ENCODE measurements at regions not wholly inside any gene's neighbourhood (a gene's known extent, or its start where the extent isn't known, plus 50 kb on each side); places are given as distances from the start of the nearest gene placed in this dataset.

DNA sequence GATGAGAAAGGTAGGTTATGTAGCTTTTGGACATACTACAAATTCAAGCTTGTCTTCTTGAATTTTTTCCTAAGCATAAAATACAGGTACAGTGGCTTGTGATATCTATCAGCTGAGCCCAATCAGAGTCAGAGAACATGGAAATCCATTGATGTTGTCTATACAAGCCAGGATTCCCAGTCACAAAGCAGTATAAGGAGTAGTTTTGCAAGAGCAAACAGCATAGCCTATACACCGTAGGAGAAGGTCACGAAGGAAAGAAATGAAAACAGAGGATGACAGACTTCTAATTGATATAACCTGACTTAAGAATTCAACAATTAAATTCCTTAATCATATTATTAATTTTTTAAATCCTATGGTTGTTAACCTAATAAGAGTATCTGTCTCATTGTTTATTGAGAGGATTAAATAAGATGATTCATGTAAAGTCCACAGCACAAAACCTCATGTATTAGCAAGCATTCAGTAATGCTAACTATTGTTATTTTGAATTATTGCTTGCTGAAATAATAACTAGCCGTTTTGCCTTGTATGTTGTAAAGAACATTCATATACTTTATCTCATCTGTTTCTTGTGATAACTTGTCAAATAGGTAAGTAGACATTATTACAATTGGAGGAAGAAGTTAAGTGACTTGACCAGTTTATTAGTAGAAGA is 276.6 kb upstream of the ZPLD1 start:
- Mint-ChIP-seq H3K27me3 (ENCODE audit: unreplicated experiment) (no peaks in the 10 kb centered on the region), H3K27ac (ENCODE audit: unreplicated experiment) (no peak overlapping the region), H3K4me1 (ENCODE audit: unreplicated experiment) (no peaks in the 10 kb centered on the region), H3K9me3 (ENCODE audit: unreplicated experiment) (no peaks in the 10 kb centered on the region), H3K4me3 (ENCODE audit: unreplicated experiment) (no peak overlapping the region), H3K36me3 (ENCODE audit: low read depth, unreplicated experiment) (no peaks in the 10 kb centered on the region)
- DNase-seq (ENCODE audit: low spot score): no peak
- TF ChIP-seq CTCF (IDR thresholded peaks at IDR 0.05; ENCODE audit: unreplicated experiment): no peak

GRCh38 chr3:102159810-102160451 is 274.9 kb upstream of the ZPLD1 start:
- no peaks in the 10 kb centered on the region for H3K4me1 Mint-ChIP-seq (ENCODE audit: unreplicated experiment)
- H3K27me3 Mint-ChIP-seq (ENCODE audit: unreplicated experiment): no peaks in the 10 kb centered on the region
- no peaks in the 10 kb centered on the region for H3K9me3 Mint-ChIP-seq (ENCODE audit: unreplicated experiment)
- DNase-seq (ENCODE audit: low spot score): no peak
- TF ChIP-seq CTCF (IDR thresholded peaks at IDR 0.05; ENCODE audit: unreplicated experiment): no peak
- no peaks in the 10 kb centered on the region for H3K36me3 Mint-ChIP-seq (ENCODE audit: low read depth, unreplicated experiment)
- no peak overlapping the region for H3K4me3 Mint-ChIP-seq (ENCODE audit: unreplicated experiment)
- no peak overlapping the region for H3K27ac Mint-ChIP-seq (ENCODE audit: unreplicated experiment)

- H3K36me3 Mint-ChIP-seq (ENCODE audit: low read depth, unreplicated experiment): no peaks in the 10 kb centered on the region
- TF ChIP-seq CTCF (IDR thresholded peaks at IDR 0.05; ENCODE audit: unreplicated experiment): no peak
- DNase-seq (ENCODE audit: low spot score): no peak
- H3K27me3 Mint-ChIP-seq (ENCODE audit: unreplicated experiment): no peaks in the 10 kb centered on the region
- no peaks in the 10 kb centered on the region for H3K9me3 Mint-ChIP-seq (ENCODE audit: unreplicated experiment)
- no peak overlapping the region for H3K27ac Mint-ChIP-seq (ENCODE audit: unreplicated experiment)
- no peak overlapping the region for H3K4me3 Mint-ChIP-seq (ENCODE audit: unreplicated experiment)
- no peaks in the 10 kb centered on the region for H3K4me1 Mint-ChIP-seq (ENCODE audit: unreplicated experiment)
Measured at GRCh38 chr3:102161384-102162006, 273.3 kb upstream of the ZPLD1 start.

DNA sequence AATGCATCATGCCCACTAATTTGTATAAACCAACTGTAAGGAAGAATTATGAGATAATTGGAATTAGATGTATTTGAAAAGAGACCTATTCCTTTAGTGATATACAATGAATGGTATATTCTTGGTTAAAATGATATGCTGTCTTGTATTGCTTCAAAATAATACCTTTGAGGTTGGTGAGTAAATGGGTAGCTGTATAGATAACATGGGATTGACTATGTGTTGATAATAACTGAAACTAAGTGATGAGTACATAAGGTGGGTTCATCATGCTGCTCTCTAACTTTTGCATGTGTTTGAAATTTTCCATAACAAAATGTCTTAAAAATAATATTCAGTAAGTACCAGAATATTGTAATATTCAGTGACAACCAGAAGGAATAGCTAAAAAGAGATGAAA is 272.6 kb upstream of the ZPLD1 start:
- no peak for TF ChIP-seq CTCF (IDR thresholded peaks at IDR 0.05; ENCODE audit: unreplicated experiment)
- H3K27me3 Mint-ChIP-seq (ENCODE audit: unreplicated experiment): no peaks in the 10 kb centered on the region
- no peaks in the 10 kb centered on the region for H3K36me3 Mint-ChIP-seq (ENCODE audit: low read depth, unreplicated experiment)
- H3K4me3 Mint-ChIP-seq (ENCODE audit: unreplicated experiment): no peak overlapping the region
- H3K9me3 Mint-ChIP-seq (ENCODE audit: unreplicated experiment): no peaks in the 10 kb centered on the region
- no peak for DNase-seq (ENCODE audit: low spot score)
- H3K27ac Mint-ChIP-seq (ENCODE audit: unreplicated experiment): no peak overlapping the region
- H3K4me1 Mint-ChIP-seq (ENCODE audit: unreplicated experiment): no peaks in the 10 kb centered on the region
